H1 (cell line): ENCODE measurements at regions not wholly inside any gene's neighbourhood (a gene's known extent, or its start where the extent isn't known, plus 50 kb on each side); places are given as distances from the start of the nearest gene placed in this dataset.

Experiments
- CHD7 ChIP-seq: fragments of 300-600 bp; sonication (generic); IDR thresholded peaks from 2 replicates; pipeline ENCODE4 v1.7.1; 2012; ENCODE audit warnings: low read length, moderate library complexity, mild to moderate bottlenecking, inconsistent platforms; ENCODE audit not compliant: insufficient replicate concordance
- CTBP2 ChIP-seq: IDR thresholded peaks from 2 replicates; pipeline ENCODE4 v1.7.0; 2011; ENCODE audit warnings: borderline replicate concordance, mild to moderate bottlenecking, moderate library complexity, mixed read lengths, low read length; ENCODE audit not compliant: insufficient read depth, insufficient read length
- CTCF ChIP-seq, 3 experiments: IDR thresholded peaks; 1 replicate in 2 of 3; 2 replicates in 1 of 3; pipeline versions ENCODE4 v1.5.1 to v1.6.1; 2011; ENCODE audit warnings: low read length in 3 of 3, mild to moderate bottlenecking in 3 of 3, inconsistent platforms in 2 of 3, low read depth in 1 of 3, moderate library complexity in 1 of 3; ENCODE audit not compliant: insufficient read depth in 1 of 3; ENCODE audit errors: control extremely low read depth in 1 of 3
- EGR1 ChIP-seq: IDR thresholded peaks from 2 replicates; pipeline ENCODE4 v1.6.1; 2011; ENCODE audit warnings: low read depth, low read length, borderline replicate concordance
- KDM5A ChIP-seq: fragments of 200-600 bp; IDR thresholded peaks from 2 replicates; pipeline ENCODE4 v1.7.1; 2012; ENCODE audit warnings: mild to moderate bottlenecking, low read length, inconsistent platforms, mixed read lengths
- RNF2 ChIP-seq: fragments of 200-900, 300-1000 bp; sonication (generic); IDR thresholded peaks from 2 replicates; pipeline ENCODE4 v1.7.1; 2016; ENCODE audit warnings: borderline replicate concordance, low read depth, mild to moderate bottlenecking, antibody characterized with exemption, low read length; ENCODE audit not compliant: poor library complexity, severe bottlenecking; ENCODE audit errors: missing control alignments
- SAP30 ChIP-seq: fragments of 300-600 bp; sonication (generic); IDR thresholded peaks from 2 replicates; pipeline ENCODE4 v1.7.1; 2012; ENCODE audit warnings: low read length, moderate library complexity, mild to moderate bottlenecking, inconsistent platforms; ENCODE audit not compliant: insufficient read depth, insufficient replicate concordance
- SP4 ChIP-seq: IDR thresholded peaks from 2 replicates; pipeline ENCODE4 v1.6.1; 2012; ENCODE audit warnings: low read length, inconsistent platforms

DNA sequence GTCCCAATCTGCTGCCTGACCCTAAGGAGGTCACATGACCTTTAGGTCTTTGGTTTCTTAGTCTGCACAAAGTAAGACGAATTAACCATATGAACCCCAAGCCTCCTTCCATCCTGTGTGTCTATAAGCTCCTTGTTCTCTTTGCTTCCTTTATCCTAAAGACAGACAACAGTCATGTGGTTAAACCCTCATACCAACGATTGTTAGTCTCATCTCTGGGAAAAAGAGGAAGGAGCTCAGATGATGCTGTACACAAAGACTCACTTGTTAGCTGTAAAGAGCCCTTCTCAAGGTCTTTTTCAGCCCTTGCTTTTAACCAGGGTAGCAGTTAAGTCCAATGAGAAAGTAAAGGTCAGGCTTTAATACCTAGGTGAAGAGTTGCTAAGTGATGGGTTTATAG is 443.7 kb downstream of the TNS1 start (continued):
- TF ChIP-seq CTBP2 = no peak
- TF ChIP-seq EGR1 = no peak
- TF ChIP-seq CTCF (IDR thresholded peaks at IDR 0.05; ENCODE audit: control extremely low read depth in 1 of 3, insufficient read depth in 1 of 3, low read depth in 1 of 3, low read length in 3 of 3) = no peak
- no peak for TF ChIP-seq KDM5A
- no peak for TF ChIP-seq RNF2
- TF ChIP-seq SP4 = no peak
- no peak for TF ChIP-seq CHD7
- TF ChIP-seq SAP30 = no peak
